Left lung (tissue), 4 donors: ENCODE measurements at regions not wholly inside any gene's neighbourhood (a gene's known extent, or its start where the extent isn't known, plus 50 kb on each side); places are given as distances from the start of the nearest gene placed in this dataset.

Experiments
- ATAC-seq: fragments of 200-7000 bp; cut with Tn5 transposase; one replicate; pipeline ENCODE4 v1.9.1; 2020; ENCODE audit warnings: moderate library complexity
- DNase-seq, 4 donors: peaks; one replicate each; pipeline ENCODE4 v3.0.0-alpha.2; 2013 to 2020
- H3K27ac ChIP-seq, 2 donors: fragments of 200-600 bp; sonication (generic) in 1 of 2; one replicate each; pipeline versions ENCODE4 v1.5.0 to v1.8.0; 2020 to 2021
- H3K27me3 ChIP-seq, 2 donors: fragments of 200-600 bp; sonication (generic) in 1 of 2; one replicate each; pipeline versions ENCODE4 v1.5.0 to v1.8.0; 2020 to 2021
- H3K36me3 ChIP-seq, 2 donors: fragments of 200-600 bp; sonication (generic) in 1 of 2; one replicate each; pipeline versions ENCODE4 v1.5.0 to v1.8.0; 2020 to 2021
- H3K4me1 ChIP-seq, 2 donors: fragments of 200-600 bp; one replicate each; pipeline ENCODE4 v1.8.0; 2021
- H3K4me3 ChIP-seq, 2 donors: fragments of 200-600 bp; sonication (generic) in 1 of 2; one replicate each; pipeline versions ENCODE4 v1.5.0 to v1.8.0; 2020 to 2021; ENCODE audit warnings: mild to moderate bottlenecking in 1 of 2
- H3K9me3 ChIP-seq, 2 donors: fragments of 200-600 bp; sonication (generic) in 1 of 2; one replicate each; pipeline versions ENCODE4 v1.5.0 to v1.8.0; 2020 to 2021
- intact Hi-C, 2 donors: fragments of 100-400 bp; cut with DNase I; formaldehyde crosslinking; loops; one replicate each; pipeline versions ENCODE4 v1.11.2 to v1.14.2; 2022
- TF ChIP-seq, protein P1 (sequence below), 2 donors: fragments of 200-600 bp; sonication (generic) in 1 of 2; IDR thresholded peaks; one replicate each; pipeline versions ENCODE4 v1.5.0 to v1.8.0; 2021; ENCODE audit warnings: antibody characterized with exemption in 2 of 2
- donor health status: DM: no; HTN: yes; CAD: no.
- donor health status: DM: no; HTN: no; CAD: no.

DNA sequence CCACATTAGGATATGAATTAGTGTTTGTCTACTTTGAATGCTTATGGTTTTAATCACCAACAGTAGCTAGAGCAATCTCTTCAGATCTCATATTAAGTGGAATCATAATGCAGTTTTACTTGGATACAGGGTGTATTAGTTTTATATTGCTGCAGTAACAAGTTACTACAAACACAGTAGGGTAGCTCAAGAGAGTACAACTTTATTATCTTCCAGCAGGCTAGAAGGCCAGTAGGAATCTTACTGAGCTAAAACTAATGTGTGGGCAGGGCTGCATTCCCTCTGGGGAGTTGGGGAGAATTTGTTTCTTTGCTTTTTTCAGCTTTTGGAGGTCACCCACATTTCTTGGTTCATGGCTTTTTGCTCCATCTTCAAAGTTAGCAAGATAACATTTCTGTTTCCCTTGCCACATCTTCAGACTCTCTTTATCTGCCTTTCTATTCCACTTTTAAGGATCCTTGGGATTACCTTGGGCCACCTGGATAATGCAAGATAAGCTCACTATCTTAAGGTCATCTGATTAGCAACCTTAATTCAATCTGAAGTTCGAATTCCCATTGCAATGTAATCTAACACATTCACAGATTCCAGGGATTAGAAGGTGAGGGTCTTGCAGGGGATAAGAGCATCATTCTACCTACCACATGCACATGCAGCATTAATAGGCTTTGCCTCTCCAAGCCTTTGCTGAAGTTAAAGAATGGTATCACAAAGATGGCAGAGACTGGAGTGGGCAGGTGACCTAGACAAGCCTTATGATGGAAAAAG lies 134.1 kb upstream of the SLC10A2 start:
- no peak for ATAC-seq
- no peak for DNase-seq
- TF ChIP-seq, protein P1, sequence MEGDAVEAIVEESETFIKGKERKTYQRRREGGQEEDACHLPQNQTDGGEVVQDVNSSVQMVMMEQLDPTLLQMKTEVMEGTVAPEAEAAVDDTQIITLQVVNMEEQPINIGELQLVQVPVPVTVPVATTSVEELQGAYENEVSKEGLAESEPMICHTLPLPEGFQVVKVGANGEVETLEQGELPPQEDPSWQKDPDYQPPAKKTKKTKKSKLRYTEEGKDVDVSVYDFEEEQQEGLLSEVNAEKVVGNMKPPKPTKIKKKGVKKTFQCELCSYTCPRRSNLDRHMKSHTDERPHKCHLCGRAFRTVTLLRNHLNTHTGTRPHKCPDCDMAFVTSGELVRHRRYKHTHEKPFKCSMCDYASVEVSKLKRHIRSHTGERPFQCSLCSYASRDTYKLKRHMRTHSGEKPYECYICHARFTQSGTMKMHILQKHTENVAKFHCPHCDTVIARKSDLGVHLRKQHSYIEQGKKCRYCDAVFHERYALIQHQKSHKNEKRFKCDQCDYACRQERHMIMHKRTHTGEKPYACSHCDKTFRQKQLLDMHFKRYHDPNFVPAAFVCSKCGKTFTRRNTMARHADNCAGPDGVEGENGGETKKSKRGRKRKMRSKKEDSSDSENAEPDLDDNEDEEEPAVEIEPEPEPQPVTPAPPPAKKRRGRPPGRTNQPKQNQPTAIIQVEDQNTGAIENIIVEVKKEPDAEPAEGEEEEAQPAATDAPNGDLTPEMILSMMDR (IDR thresholded peaks at IDR 0.05) = no peak
- no peaks in the 10 kb centered on the region for H3K36me3 ChIP-seq
- H3K4me1 ChIP-seq = no peaks in the 10 kb centered on the region
- no peak overlapping the region for H3K27ac ChIP-seq
- no peak overlapping the region for H3K4me3 ChIP-seq
- intact Hi-C loops = no loop called here
- H3K9me3 ChIP-seq = peaks cover 0 to 4% of the 10 kb centered on the region in 2 donors
- no peaks in the 10 kb centered on the region for H3K27me3 ChIP-seq

DNA sequence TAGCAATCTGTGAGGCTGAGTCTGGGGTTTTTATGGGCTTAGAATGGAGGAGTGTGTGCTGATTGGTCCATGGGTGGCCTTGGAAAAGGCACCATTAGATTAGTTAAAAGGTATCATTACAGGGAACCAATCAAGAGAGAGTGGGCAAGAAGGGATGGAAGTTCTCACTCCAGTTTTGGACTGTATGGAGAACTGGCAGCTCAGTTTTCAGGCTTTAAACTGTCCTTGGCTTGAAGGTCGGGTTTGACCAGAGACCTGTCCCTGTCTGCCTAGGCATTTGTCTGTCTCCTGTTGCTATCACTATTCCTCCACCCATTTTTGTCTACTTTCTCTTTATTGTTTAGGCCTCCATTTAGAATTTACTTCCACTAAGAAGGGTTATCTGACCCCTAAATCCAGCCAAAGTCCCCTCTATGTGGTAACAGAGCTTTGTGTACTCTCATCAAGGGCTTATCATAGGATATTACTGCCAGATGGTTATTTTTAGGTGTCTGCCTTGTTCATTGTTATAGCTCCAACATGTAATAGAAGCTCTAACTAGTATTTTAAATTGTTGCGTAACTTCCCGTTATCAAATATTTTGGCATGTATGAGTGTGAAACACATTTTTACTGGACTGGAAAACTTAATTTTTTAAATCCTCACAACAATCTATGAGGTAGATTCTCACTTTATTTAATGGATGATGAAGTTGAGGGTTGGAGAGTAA lies 133.3 kb upstream of the SLC10A2 start:
- Histone ChIP-seq H3K4me1 (no peaks in the 10 kb centered on the region), H3K9me3 (peaks cover 0 to 4% of the 10 kb centered on the region in 2 donors), H3K27me3 (no peaks in the 10 kb centered on the region), H3K36me3 (no peaks in the 10 kb centered on the region), H3K4me3 (no peak overlapping the region), H3K27ac (no peak overlapping the region)
- no peak for DNase-seq
- no peak for ATAC-seq
- TF ChIP-seq, protein P1 (IDR thresholded peaks at IDR 0.05) = no peak
- intact Hi-C loops = no loop called here

DNA sequence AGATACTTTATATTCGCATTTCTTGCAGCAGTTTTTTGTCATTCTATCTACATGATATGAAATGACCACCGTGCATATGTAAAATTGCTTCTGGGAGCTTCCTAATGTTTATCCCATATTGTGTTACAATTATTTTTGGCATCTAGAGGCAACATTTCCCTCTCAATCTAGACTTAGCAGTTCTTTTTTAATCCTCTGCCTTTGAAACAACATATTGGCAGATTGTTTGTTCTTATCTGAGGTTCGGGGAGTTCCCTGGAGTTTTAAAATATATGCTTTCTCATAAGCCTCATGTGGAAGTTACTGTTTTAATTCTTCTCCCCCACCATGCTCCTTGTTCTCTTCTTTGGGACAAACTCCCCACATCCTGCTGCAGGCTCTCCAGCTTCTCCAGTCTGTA lies 130.1 kb upstream of the SLC10A2 start:
- Histone ChIP-seq H3K4me3 (no peak overlapping the region), H3K36me3 (no peaks in the 10 kb centered on the region), H3K9me3 (peaks cover 0 to 4% of the 10 kb centered on the region in 2 donors), H3K27me3 (no peaks in the 10 kb centered on the region), H3K4me1 (no peaks in the 10 kb centered on the region), H3K27ac (no peak overlapping the region)
- TF ChIP-seq, protein P1 (IDR thresholded peaks at IDR 0.05) = no peak
- ATAC-seq = no peak
- DNase-seq = peak in 2 of 4 donors; percentile 10 to 20
- intact Hi-C loops = no loop called here

DNA sequence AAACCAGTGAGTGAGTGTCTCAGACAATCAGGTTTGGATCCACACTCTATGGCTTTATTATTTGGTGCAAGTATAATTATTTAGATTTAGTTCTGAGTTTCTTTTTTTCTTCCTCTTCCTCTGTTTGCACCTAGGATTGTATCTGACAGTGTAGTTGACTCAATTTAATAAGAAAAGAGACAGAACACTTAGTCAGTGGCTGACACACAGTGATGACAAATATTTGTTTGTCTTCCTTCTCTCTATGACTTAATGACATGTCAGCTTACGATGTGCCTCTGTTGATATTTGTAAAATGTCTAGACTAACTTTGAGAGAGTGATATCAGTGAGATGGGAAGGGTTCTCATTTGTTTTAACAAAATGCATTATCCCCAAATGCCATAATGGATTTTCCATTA lies 129.5 kb upstream of the SLC10A2 start:
- ATAC-seq (no peak), DNase-seq (no peak)
- H3K9me3 ChIP-seq = peaks cover 0 to 4% of the 10 kb centered on the region in 2 donors
- H3K27me3 ChIP-seq = no peaks in the 10 kb centered on the region
- no peak overlapping the region for H3K4me3 ChIP-seq
- no peaks in the 10 kb centered on the region for H3K36me3 ChIP-seq
- H3K4me1 ChIP-seq = no peaks in the 10 kb centered on the region
- intact Hi-C loops = no loop called here
- no peak overlapping the region for H3K27ac ChIP-seq
- TF ChIP-seq, protein P1 (IDR thresholded peaks at IDR 0.05) = no peak

DNA sequence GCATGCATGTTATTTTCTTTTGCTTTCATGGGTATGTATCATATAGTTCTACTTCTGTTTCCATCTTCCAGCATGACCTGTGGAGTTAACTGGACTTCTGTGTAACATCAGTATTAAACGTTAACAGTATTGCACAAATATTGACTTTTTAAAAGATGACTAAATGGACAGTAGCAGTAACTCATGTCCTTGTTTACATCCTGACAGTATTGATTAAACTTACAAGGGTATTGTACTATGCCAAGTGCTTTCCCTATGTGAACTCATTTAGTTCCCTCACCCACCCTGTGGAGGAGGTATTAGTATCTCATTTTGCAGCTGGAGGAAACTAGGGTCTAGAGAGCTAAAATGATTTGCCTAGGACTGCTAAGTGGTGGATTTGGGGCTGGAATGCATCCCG lies 128.7 kb upstream of the SLC10A2 start:
- TF ChIP-seq, protein P1 (IDR thresholded peaks at IDR 0.05) = no peak
- ATAC-seq (no peak), DNase-seq (no peak)
- H3K36me3 ChIP-seq = no peaks in the 10 kb centered on the region
- no peaks in the 10 kb centered on the region for H3K27me3 ChIP-seq
- H3K27ac ChIP-seq = no peak overlapping the region
- no peak overlapping the region for H3K4me3 ChIP-seq
- H3K4me1 ChIP-seq = no peaks in the 10 kb centered on the region
- intact Hi-C loops = no loop called here
- peaks cover 0 to 4% of the 10 kb centered on the region in 2 donors for H3K9me3 ChIP-seq
